SK-N-MC (cell line): ENCODE measurements at regions not wholly inside any gene's neighbourhood (a gene's known extent, or its start where the extent isn't known, plus 50 kb on each side); places are given as distances from the start of the nearest gene placed in this dataset.

Experiments
- EZH2 ChIP-seq: fragments of 200-600 bp; sonication (generic); IDR thresholded peaks from one replicate; pipeline ENCODE4 v1.6.1; 2017; ENCODE audit warnings: antibody characterized with exemption
- POLR2AphosphoS5 ChIP-seq: IDR thresholded peaks from 2 replicates; pipeline ENCODE4 v1.6.1; 2012; ENCODE audit warnings: mild to moderate bottlenecking, low read depth, low read length, borderline replicate concordance

GRCh38 chr12:68490476-68490875, 120.2 kb upstream of the RAP1B start:
- no peak for TF ChIP-seq EZH2
- no peak for TF ChIP-seq POLR2AphosphoS5
